Heart left ventricle (tissue), 16 donors: ENCODE measurements at regions not wholly inside any gene's neighbourhood (a gene's known extent, or its start where the extent isn't known, plus 50 kb on each side); places are given as distances from the start of the nearest gene placed in this dataset.

Experiments
- ATAC-seq, 4 donors: fragments of 200-7000 bp; cut with Tn5 transposase; one replicate each; pipeline ENCODE4 v1.9.1; 2020 to 2022; ENCODE audit warnings: moderate library complexity in 4 of 4, mild to moderate bottlenecking in 3 of 4, moderate number of reproducible peaks in 1 of 4
- DNase-seq, 5 donors: peaks; one replicate each; pipeline ENCODE4 v3.0.0-alpha.2; 2020
- H3K27ac ChIP-seq, 12 donors: fragments of 200-600 bp; sonication (generic) in 4 of 12; one replicate each; pipeline versions ENCODE4 v1.5.0 to v1.8.0; 2016 to 2022; ENCODE audit warnings: mild to moderate bottlenecking in 2 of 12
- H3K27me3 ChIP-seq, 9 donors: fragments of 200-600 bp; sonication (generic) in 2 of 9; one replicate each; pipeline versions ENCODE4 v1.5.1 to v1.8.0; 2016 to 2022; ENCODE audit warnings: mild to moderate bottlenecking in 3 of 9
- H3K36me3 ChIP-seq, 9 donors: fragments of 200-600 bp; sonication (generic) in 2 of 9; one replicate each; pipeline versions ENCODE4 v1.5.0 to v1.8.0; 2018 to 2022; ENCODE audit warnings: mild to moderate bottlenecking in 2 of 9
- H3K4me1 ChIP-seq, 12 donors: fragments of 200-600 bp; sonication (generic) in 4 of 12; one replicate each; pipeline versions ENCODE4 v1.5.0 to v1.8.0; 2016 to 2022; ENCODE audit warnings: mild to moderate bottlenecking in 3 of 12
- H3K4me3 ChIP-seq, 12 donors: fragments of 200-600 bp; sonication (generic) in 4 of 12; one replicate each; pipeline versions ENCODE4 v1.5.0 to v1.8.0; 2017 to 2022; ENCODE audit warnings: mild to moderate bottlenecking in 9 of 12, moderate library complexity in 4 of 12
- H3K9me3 ChIP-seq, 12 donors: fragments of 200-600 bp; sonication (generic) in 4 of 12; one replicate each; pipeline versions ENCODE4 v1.5.0 to v1.8.0; 2016 to 2022; ENCODE audit warnings: mild to moderate bottlenecking in 1 of 12
- CTCF ChIP-seq, 12 donors: fragments of 200-600 bp; sonication (generic) in 4 of 12; IDR thresholded peaks; one replicate each; pipeline versions ENCODE4 v1.5.0 to v1.8.0; 2018 to 2022; ENCODE audit warnings: antibody characterized with exemption in 12 of 12, mild to moderate bottlenecking in 5 of 12
- POLR2A ChIP-seq, 2 donors: fragments of 450-650 bp; IDR thresholded peaks; one replicate each; pipeline ENCODE4 v1.6.1; 2017; ENCODE audit warnings: antibody characterized with exemption in 2 of 2, mild to moderate bottlenecking in 2 of 2, moderate library complexity in 2 of 2
- WGBS, 4 donors: extraction: QIAGEN DNeasy Blood & Tissue Kit in 2 of 4; methylation state at CpG; one replicate each; pipeline versions ENCODE4 v1.1.5 to v1.1.7; 2013 to 2018; 5-methylcytosine and 5-hydroxymethylcytosine counted together
- intact Hi-C, 10 donors: fragments of 100-400 bp; cut with DNase I; formaldehyde crosslinking; loops; one replicate each; pipeline versions ENCODE4 v1.11.1 to v1.14.2; 2022
- donor health status: ischemic (EF 13 %, LVEDD 7.1; RV severe dilation, severe dysfunction).
- donor health status: healthy with polysubstance abuse.
- donor health status: DM: no; HTN: yes; CAD: no.
- donor health status: DM: no; HTN: no; CAD: no.
- donor health status: ischemic (EF 25% LVEDD 6.9; RV normal size, moderate dysfunction).
- donor health status: ischemic (EF 25% LVEDD 5.7; RV mildly dilated, moderate dysfunction).
- donor health status: healthy.
- donor health status: DM: yes; HTN: yes; CAD: no.
- donor health status: ischemic (EF 35%, LVEDD 5.7; RV mildly dilated, moderate dysfunction).
- donor health status: nonischemic (EF 11% LVEDD 7.7; RV severe dilation, severe dysfunction).
- donor health status: DM: yes; HTN: yes; CAD: no.
- donor health status: PGD.
- donor health status: ischemic (EF 29% LVEDD 5.4; RV normal size, mild dysfunction).
- donor health status: nonischemic (EF 23%, LVEDD 6.1; RV moderate dilation, normal function).

- Histone ChIP-seq H3K4me1 (peaks cover 0 to 25% (median 0%) of the 10 kb centered on the region in 12 donors), H3K4me3 (no peak overlapping the region), H3K27ac (no peak overlapping the region), H3K36me3 (no peaks in the 10 kb centered on the region), H3K27me3 (peaks cover 0 to 16% (median 0%) of the 10 kb centered on the region in 9 donors), H3K9me3 (peaks cover 0 to 24% (median 9%) of the 10 kb centered on the region in 12 donors)
- intact Hi-C loops: loop anchor here in 1 of 10 donors (10.0 kb wide), 1 partner anchor 83 kb away; no protein-coding TSS in a partner anchor
- DNase-seq: no peak
- 78 to 90% (median 79%) methylated on average over 4 of the region's 4 CpGs for WGBS, 4 donors
- TF ChIP-seq POLR2A (IDR thresholded peaks at IDR 0.05) (no peak), CTCF (IDR thresholded peaks at IDR 0.05) (no peak)
- no peak for ATAC-seq
These were observed 369.7 kb downstream of the MN1 start for GRCh38 chr22:27431896-27432295.

GRCh38 chr22:27433099-27433498 lies 368.5 kb downstream of the MN1 start:
- Histone ChIP-seq H3K4me1 (peaks cover 0 to 27% (median 3%) of the 10 kb centered on the region in 12 donors), H3K36me3 (no peaks in the 10 kb centered on the region), H3K9me3 (peaks cover 0 to 14% (median 8%) of the 10 kb centered on the region in 12 donors), H3K27ac (no peak overlapping the region), H3K27me3 (peaks cover 0 to 16% (median 0%) of the 10 kb centered on the region in 9 donors), H3K4me3 (no peak overlapping the region)
- intact Hi-C loops: loop anchor here in 1 of 10 donors (10.0 kb wide), 1 partner anchor 82 kb away; no protein-coding TSS in a partner anchor
- ATAC-seq (no peak), DNase-seq (no peak)
- WGBS, 4 donors: 77 to 88% (median 84%) methylated on average over 1 of the region's 1 CpG
- TF ChIP-seq CTCF (IDR thresholded peaks at IDR 0.05): no peak
- no peak for TF ChIP-seq POLR2A (IDR thresholded peaks at IDR 0.05)

GRCh38 chr22:27433585-27434190 lies 367.9 kb downstream of the MN1 start:
- Histone ChIP-seq H3K4me3 (no peak overlapping the region), H3K36me3 (no peaks in the 10 kb centered on the region), H3K27ac (no peak overlapping the region), H3K4me1 (peaks cover 0 to 33% (median 8%) of the 10 kb centered on the region in 12 donors), H3K9me3 (peaks cover 0 to 14% (median 8%) of the 10 kb centered on the region in 12 donors), H3K27me3 (peaks cover 0 to 18% (median 0%) of the 10 kb centered on the region in 9 donors)
- DNase-seq: no peak
- ATAC-seq: peak in 1 of 4 donors; percentile 15
- intact Hi-C loops: loop anchor here in 1 of 10 donors (10.0 kb wide), 1 partner anchor 81 kb away; no protein-coding TSS in a partner anchor
- 77 to 86% (median 77%) methylated on average over 8 to 10 of the region's 10 CpGs for WGBS, 4 donors
- TF ChIP-seq POLR2A (IDR thresholded peaks at IDR 0.05): no peak

DNA sequence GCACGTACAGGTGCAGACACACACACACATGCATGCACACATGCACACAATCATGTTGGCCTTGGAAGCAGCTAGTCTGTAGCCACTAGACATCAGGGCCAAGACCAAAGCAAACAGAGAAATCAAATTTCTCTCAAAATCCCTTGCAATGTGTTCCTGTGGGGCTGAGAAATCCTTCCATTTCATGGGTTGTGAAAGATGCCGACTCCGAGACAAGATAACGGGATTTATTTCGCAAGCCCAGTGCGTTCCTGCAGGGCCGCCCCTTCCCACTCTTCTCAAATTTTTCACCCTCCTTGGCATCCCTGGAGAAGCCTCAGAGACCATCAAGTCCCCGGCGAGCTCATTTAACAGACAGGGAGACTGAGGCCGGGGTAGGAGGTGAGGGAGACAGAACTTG lies 366.7 kb downstream of the MN1 start:
- 74 to 90% (median 83%) methylated on average over 10 of the region's 10 CpGs for WGBS, 4 donors
- ATAC-seq: peak in 3 of 4 donors; percentile 27 to 41 (median 36)

More for the DNA sequence above, 366.7 kb downstream of the MN1 start:
- TF ChIP-seq CTCF (IDR thresholded peaks at IDR 0.05) (no peak), POLR2A (IDR thresholded peaks at IDR 0.05) (no peak)
- Histone ChIP-seq H3K36me3 (no peaks in the 10 kb centered on the region), H3K9me3 (peaks cover 0 to 14% (median 8%) of the 10 kb centered on the region in 12 donors), H3K4me3 (no peak overlapping the region), H3K27me3 (peaks cover 0 to 23% (median 0%) of the 10 kb centered on the region in 9 donors), H3K27ac (peak overlapping the region in 10 of 12 donors; percentile 20 to 87 (median 66)), H3K4me1 (peaks cover 0 to 36% (median 10%) of the 10 kb centered on the region in 12 donors)
- intact Hi-C loops: loop anchor here in 1 of 10 donors (10.0 kb wide), 1 partner anchor 80 kb away; no protein-coding TSS in a partner anchor
- peak in 1 of 5 donors; percentile 33 for DNase-seq
